C4-2B (cell line): ENCODE measurements at regions not wholly inside any gene's neighbourhood (a gene's known extent, or its start where the extent isn't known, plus 50 kb on each side); places are given as distances from the start of the nearest gene placed in this dataset.

ENCODE experiments used
- ZFX ChIP-seq: fragments of 450-650 bp; IDR thresholded peaks from 2 replicates; pipeline ENCODE4 v1.6.1; 2017
- TF ChIP-seq, protein P1 (sequence below): fragments of 450-650 bp; conservative IDR thresholded peaks from 2 replicates; pipeline ENCODE4 v1.5.1; 2017; ENCODE audit warnings: mild to moderate bottlenecking

DNA sequence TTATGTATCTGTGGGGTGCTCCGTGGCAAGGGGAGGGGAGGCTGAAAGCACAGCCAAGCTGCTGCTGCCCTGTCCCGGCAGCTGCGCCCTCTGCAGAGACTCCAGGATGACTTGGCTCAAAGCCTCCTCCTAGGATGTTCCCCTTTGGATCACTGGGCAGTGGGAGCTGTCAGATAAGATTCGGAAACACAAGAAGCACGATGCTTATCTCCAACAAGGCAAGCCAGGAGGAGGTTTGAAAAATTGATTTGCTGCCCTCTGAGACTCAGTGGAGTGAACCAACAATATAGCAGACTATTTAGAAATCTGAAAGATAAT lies 776.4 kb downstream of the C6orf118 start:
- TF ChIP-seq, protein P1, sequence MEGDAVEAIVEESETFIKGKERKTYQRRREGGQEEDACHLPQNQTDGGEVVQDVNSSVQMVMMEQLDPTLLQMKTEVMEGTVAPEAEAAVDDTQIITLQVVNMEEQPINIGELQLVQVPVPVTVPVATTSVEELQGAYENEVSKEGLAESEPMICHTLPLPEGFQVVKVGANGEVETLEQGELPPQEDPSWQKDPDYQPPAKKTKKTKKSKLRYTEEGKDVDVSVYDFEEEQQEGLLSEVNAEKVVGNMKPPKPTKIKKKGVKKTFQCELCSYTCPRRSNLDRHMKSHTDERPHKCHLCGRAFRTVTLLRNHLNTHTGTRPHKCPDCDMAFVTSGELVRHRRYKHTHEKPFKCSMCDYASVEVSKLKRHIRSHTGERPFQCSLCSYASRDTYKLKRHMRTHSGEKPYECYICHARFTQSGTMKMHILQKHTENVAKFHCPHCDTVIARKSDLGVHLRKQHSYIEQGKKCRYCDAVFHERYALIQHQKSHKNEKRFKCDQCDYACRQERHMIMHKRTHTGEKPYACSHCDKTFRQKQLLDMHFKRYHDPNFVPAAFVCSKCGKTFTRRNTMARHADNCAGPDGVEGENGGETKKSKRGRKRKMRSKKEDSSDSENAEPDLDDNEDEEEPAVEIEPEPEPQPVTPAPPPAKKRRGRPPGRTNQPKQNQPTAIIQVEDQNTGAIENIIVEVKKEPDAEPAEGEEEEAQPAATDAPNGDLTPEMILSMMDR = no peak
- no peak for TF ChIP-seq ZFX
